HG03457 (cell line): ENCODE measurements at regions not wholly inside any gene's neighbourhood (a gene's known extent, or its start where the extent isn't known, plus 50 kb on each side); places are given as distances from the start of the nearest gene placed in this dataset.

ENCODE experiments used
- ATAC-seq: cut with Tn5 transposase; IDR thresholded peaks from one replicate; pipeline ENCODE4 v1.9.1; 2021; ENCODE audit warnings: moderate number of reproducible peaks; ENCODE audit not compliant: unreplicated experiment

DNA sequence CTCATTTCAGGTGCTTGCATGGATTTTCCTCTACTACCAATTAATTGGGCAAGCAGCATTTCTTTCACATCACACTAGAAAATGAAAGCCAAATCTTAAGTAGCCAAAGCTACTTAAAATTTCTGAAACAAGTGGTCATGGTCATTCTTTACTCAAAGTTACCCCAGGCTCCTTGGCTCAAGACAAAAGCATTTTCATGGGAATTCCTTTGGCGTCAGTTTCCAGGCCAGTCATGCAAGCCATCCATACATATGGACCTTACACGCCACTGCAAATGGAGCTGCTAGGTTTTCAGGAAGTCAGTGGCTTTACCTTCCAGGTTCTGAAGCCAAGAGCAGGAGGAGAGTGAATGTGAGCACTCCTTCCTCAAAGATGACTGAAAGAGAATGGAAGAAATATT, 83.7 kb upstream of the IL12A start:
- no peak for ATAC-seq

- ATAC-seq: no peak
Measured at GRCh38 chr3:159907828-159908227, 80.8 kb upstream of the IL12A start.

GRCh38 chr3:159910991-159911663, 77.5 kb upstream of the IL12A start:
- ATAC-seq: no peak

DNA sequence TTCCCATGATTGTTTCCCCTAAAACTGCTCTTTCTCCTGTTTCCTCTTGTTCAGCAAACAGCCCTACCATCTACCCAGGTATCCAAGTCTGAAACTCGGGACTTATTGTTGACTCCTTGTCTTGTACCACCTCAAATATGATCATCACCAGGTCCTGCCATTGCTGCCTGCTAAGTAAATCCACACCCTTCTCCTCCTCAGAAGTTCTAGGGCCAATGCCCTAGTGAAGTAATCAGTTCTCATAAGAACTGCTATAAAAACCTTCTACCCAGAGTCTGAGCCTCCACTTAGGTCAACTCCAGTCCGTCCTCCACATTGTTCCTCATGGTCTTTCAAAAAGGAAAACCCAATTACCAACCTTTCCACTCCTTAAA, 77.0 kb upstream of the IL12A start:
- ATAC-seq: no peak

DNA sequence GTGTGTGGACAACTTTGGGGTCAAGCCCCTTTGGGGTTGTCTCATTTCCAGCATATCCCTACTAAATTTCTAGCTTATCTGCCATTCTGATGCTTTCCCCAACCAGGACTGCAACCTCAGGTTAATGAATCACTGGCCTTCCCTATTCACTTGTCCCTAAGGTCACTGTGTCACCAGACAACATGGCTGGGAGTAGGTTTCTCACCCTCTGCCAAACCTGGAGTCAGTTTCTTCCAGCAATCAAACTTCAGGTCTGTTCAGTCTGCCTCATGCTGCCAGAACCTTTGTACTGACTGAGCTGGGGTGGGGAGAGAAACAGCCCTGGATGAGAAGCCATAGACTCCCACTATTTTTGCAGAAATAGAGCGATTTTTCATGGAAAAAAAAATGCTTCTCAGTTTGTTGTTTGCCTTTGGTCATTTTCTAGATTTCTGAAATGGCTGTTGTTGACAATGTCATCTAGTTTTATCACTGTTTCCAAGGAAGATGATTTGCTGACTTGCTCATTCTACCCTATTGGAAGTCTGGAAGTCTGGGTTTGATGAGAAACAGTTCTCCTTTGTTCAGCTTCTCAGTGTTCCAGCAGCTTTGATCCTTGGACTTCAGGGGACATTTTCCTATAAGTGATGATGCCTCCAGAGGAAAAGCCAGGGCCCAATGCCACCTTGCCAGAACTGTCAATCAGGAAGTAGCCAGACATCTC, 74.8 kb upstream of the IL12A start:
- ATAC-seq: no peak

GRCh38 chr3:159914426-159914825, 74.2 kb upstream of the IL12A start:
- ATAC-seq: no peak

DNA sequence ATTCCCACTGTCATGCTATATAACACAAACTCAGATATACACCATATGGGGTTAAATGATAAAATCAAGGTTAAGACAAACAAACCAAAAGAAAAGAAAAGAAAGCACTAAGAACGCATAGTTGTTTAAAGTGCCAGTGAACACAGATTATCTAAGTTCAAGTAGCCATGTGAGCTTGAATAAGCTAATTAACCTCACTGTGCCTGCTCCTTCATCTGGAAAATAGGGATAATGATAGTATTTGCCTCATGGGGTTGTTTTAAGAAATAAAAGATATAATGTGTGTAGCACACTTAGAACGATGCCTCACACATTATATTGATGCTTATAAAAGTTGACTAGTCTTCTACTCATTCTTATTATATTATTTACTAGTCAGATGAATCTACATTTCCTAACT, 72.6 kb upstream of the IL12A start:
- ATAC-seq: no peak

DNA sequence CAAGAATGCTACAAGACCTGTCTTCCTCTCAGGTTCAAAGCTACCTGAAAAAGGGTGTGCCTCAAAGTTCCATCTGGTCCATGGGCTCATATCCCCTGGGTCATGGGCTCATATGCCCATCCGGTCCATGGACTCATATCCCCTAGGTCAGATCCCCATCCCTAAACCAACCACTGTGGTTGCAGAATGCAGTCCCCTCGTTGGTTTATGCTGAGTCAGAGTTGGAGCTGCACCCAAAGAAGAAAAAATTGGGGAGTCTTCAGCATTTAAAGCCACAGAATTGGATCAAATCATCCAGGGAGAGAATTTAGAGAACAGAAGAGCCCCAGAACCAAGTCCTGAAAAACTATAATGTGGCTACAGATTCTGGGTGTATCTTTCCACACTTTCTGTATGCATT, 71.5 kb upstream of the IL12A start:
- ATAC-seq: no peak

DNA sequence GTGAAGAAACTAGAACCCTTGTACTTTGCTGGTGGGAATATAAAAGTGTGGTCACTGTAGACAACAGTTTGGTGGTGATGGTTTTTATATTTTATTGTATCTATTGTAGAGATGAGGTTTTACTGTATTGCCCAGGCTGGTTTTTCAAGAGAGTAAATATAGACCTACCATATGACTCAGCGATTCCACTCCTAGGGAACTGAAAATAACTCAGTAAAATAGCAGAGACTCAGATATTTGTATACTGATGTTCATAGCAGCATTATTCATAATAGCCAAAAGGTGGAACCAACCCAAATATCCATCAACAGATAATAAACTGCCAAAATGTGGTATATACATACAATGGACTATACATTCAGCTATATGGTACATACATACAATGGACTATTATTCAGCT, 68.8 kb upstream of the IL12A start:
- ATAC-seq: peak; percentile 77

DNA sequence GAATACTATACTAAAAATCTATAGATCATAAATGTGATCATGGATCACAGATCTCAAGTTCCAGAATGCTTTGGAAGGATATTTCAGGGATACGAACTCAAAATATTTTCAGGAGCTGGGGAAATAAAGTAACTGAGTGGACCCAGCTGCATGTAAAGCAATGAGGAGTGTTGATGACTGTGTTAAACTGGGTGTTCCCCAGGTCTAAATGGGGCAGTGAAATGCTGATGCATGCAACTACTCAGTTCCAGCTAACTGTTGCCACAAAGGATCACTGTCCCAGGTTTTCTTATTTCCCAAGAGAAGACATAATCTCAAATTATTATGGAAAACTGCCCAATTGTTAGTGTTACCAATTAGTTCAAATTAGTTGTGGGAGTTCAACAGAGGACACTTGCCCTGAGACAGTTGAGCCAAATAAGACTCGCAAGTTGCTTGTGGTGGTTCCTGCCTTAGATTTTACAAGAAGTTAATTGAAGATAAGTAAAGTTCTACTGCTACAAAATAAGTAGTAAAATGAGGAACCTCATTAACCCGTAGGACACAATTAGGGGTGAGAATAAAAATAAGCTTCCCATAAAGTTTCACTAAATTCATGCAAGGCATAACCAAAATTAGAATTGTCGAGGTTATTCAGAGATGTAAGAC, 66.3 kb upstream of the IL12A start:
- ATAC-seq: no peak

DNA sequence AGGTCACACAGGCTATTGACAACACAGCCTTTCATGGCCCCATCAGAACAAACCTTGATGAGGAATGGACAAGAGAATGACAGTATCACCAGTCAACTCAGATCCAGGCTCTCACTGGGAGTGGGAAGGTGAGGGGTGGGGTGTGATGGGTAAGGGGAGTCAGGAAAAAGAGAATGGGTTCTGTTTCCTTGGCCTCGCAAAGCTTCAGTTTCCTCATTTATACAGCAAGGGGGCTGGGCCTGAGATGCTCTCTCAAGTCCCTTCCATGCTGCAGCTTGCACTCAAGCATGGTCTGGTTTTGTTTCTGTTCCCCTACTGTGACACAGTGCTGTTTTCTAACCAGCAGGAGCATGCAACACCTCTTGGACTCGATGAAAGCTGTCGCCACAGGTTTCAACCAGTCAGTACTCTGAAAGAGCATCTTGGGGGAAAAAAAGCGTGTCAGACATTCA, 65.7 kb upstream of the IL12A start:
- peak; percentile 92 for ATAC-seq

DNA sequence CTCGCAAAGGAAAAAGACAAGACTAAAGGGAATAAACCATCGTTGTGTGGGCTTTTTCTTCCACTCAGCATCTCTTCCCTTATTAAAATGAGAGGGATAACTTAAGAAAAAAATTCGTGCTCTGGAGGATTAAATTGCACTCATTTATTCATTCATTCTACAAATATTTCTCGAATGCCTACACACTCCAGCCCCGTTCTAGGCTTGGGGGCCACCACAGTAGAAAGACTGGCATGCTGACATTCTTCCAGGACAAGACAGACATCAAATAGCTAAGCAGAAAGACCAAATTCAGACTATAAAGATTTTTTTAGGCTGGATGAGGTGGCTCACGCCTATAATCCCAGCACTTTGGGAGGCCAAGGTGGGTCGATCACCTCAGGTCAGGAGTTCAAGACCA, 65.3 kb upstream of the IL12A start:
- ATAC-seq: no peak

- no peak for ATAC-seq
Measured at GRCh38 chr3:159923956-159924355, 64.7 kb upstream of the IL12A start.

GRCh38 chr3:159924411-159924810, 64.2 kb upstream of the IL12A start:
- ATAC-seq: no peak

GRCh38 chr3:159925248-159925647, 63.4 kb upstream of the IL12A start:
- no peak for ATAC-seq

GRCh38 chr3:159926573-159926972, 62.1 kb upstream of the IL12A start:
- ATAC-seq: no peak

GRCh38 chr3:159928071-159928491, 60.6 kb upstream of the IL12A start:
- no peak for ATAC-seq

GRCh38 chr3:159928666-159929065, 60.0 kb upstream of the IL12A start:
- no peak for ATAC-seq

DNA sequence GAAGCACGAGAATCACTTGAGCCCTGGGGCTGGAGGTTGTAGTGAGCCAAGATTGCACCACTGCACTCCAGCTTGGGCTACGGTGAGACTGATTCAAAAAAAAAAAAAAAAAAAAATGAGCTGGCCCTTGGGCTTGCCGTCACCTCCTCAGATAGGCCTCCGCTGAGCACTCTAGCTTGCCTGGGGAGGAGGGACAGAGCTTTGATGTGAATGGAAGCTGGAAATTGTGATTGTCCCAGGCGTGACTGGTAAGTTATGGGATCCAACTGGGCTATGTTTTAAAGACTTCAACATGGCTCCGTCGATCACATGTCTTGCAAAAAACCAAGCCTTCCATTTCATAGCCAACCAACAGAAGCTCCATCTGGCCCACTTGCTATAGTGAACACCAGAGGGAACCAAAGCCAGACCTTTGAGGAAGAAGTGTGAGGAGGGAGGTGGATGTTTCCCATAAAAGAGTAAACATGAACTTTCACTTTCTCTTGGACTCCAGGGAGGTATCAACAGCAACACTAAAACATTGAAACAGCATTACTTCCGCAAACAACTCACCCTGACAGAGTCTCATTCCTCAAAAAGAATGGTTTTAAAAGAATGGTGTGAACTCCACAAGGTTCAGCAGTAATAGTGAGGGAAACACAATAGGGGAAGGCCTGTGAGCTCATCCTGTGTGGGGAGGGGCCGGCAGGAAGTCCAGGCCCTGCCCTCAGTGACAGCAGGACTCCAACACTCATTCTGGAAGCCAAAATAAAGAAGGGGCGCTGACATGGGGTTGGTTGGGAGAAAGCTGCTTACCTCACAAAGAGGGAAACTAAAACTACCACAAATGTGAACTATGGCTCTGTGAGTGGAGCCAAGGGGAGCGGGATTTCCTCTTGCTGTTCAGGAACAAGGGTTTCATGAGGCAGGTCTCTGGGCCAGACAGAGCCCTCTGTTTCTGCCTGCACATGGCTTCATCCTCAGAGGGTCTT, 59.2 kb upstream of the IL12A start:
- ATAC-seq: peak; percentile 83

- ATAC-seq: no peak
Measured at GRCh38 chr3:159934216-159934615, 54.4 kb upstream of the IL12A start.

DNA sequence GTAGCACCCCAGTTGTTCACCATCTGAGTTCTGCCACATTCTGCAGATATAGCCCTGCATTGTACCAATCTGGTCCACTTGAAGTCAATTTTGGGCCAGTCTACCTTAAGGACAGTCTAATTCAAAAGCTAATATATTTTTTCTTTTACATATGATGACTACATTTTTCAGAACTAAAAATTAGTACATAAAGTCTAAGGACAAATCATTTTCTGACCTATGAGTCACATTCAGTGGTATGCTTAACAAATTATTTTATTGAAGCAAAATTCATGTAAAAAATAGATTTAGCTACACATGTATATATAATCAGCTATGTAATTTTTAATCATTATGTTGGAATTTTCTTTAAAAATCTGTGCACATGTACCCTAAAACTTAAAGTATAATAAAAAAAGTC, 52.1 kb upstream of the IL12A start:
- ATAC-seq: no peak
